Uterus (tissue), 2 donors: ENCODE measurements at regions not wholly inside any gene's neighbourhood (a gene's known extent, or its start where the extent isn't known, plus 50 kb on each side); places are given as distances from the start of the nearest gene placed in this dataset.

Experiments
- CTCF ChIP-seq, 4 experiments: fragments of 200-600 bp in 2 of 4; fragments of 450-650 bp in 2 of 4; sonication (generic) in 2 of 4; IDR thresholded peaks; one replicate each; pipeline ENCODE4 v1.5.1; 2016 to 2019; ENCODE audit warnings: antibody characterized with exemption in 4 of 4, mild to moderate bottlenecking in 2 of 4, moderate library complexity in 1 of 4
- POLR2A ChIP-seq, 2 donors: fragments of 450-650 bp; IDR thresholded peaks; one replicate each; pipeline ENCODE4 v1.6.1; 2016; ENCODE audit warnings: antibody characterized with exemption in 2 of 2, mild to moderate bottlenecking in 1 of 2, moderate library complexity in 1 of 2

GRCh38 chr9:79817438-79818004 lies 245.8 kb downstream of the TLE4 start:
- TF ChIP-seq CTCF (IDR thresholded peaks at IDR 0.05) (no peak), POLR2A (IDR thresholded peaks at IDR 0.05) (no peak)
